WTC11 (cell line): ENCODE measurements at regions not wholly inside any gene's neighbourhood (a gene's known extent, or its start where the extent isn't known, plus 50 kb on each side); places are given as distances from the start of the nearest gene placed in this dataset.

Source experiments
- ATAC-seq: fragments of 200-7000 bp; cut with Tn5 transposase; 2 replicates; pipeline ENCODE4 v1.10.0; 2021; ENCODE audit warnings: mild to moderate bottlenecking, moderate library complexity
- CTCF ChIA-PET: fragments of 300-600 bp; sonication (Branson Sonifier 250); formaldehyde crosslinking; loops from one replicate; lab custom pipeline; 2021; ENCODE audit warnings: antibody characterized with exemption; lab: Charles Lee
- POLR2A ChIA-PET: fragments of 350-600 bp; sonication (Branson Sonifier 250); formaldehyde crosslinking; loops from one replicate; lab custom pipeline; 2021; ENCODE audit warnings: antibody characterized with exemption; lab: Charles Lee
- DNase-seq: peaks from one replicate; pipeline ENCODE4 v3.0.0; 2021; ENCODE audit warnings: low spot score
- H3K27ac Mint-ChIP-seq: 2 replicates; pipeline ENCODE4 v1.8.0; 2021; ENCODE audit warnings: mixed read lengths
- H3K27me3 Mint-ChIP-seq: 2 replicates; pipeline ENCODE4 v1.8.0; 2021; ENCODE audit warnings: low read depth, mild to moderate bottlenecking, moderate library complexity, mixed read lengths
- H3K36me3 Mint-ChIP-seq: 2 replicates; pipeline ENCODE4 v1.8.0; 2021; ENCODE audit warnings: mixed read lengths
- H3K4me1 Mint-ChIP-seq: 2 replicates; pipeline ENCODE4 v1.8.0; 2022; ENCODE audit warnings: mixed read lengths
- H3K4me3 Mint-ChIP-seq: 2 replicates; pipeline ENCODE4 v1.8.0; 2021; ENCODE audit warnings: mild to moderate bottlenecking, moderate library complexity, mixed read lengths
- H3K9me3 Mint-ChIP-seq: 2 replicates; pipeline ENCODE4 v1.8.0; 2021; ENCODE audit warnings: mixed read lengths
- ATF6 ChIP-seq: sonication (generic); formaldehyde crosslinking; IDR thresholded peaks from 2 replicates; pipeline ENCODE4 v1.8.1; 2023; ENCODE audit warnings: mild to moderate bottlenecking, missing genetic modification reagents
- CBFB ChIP-seq: sonication (generic); formaldehyde crosslinking; IDR thresholded peaks from 2 replicates; pipeline ENCODE4 v1.8.1; 2022; ENCODE audit warnings: mild to moderate bottlenecking, low read depth, missing genetic modification reagents
- CDX4 ChIP-seq: fragments of 250-450 bp; sonication (Bioruptor Pico); IDR thresholded peaks from 2 replicates; pipeline ENCODE4 v1.9.0; 2021; ENCODE audit warnings: moderate library complexity, mild to moderate bottlenecking, inconsistent platforms, borderline replicate concordance
- CREB1 ChIP-seq: sonication (generic); formaldehyde crosslinking; IDR thresholded peaks from 2 replicates; pipeline ENCODE4 v1.8.0; 2023; ENCODE audit warnings: mild to moderate bottlenecking, missing genetic modification reagents
- E2F1 ChIP-seq: sonication (generic); formaldehyde crosslinking; IDR thresholded peaks from 2 replicates; pipeline ENCODE4 v1.8.0; 2022; ENCODE audit warnings: mild to moderate bottlenecking, missing genetic modification reagents
- E2F5 ChIP-seq: sonication (generic); formaldehyde crosslinking; IDR thresholded peaks from 2 replicates; pipeline ENCODE4 v1.8.1; 2022; ENCODE audit warnings: mild to moderate bottlenecking, moderate library complexity, missing genetic modification reagents
- ERG ChIP-seq: fragments of 250-450 bp; sonication (Bioruptor Pico); IDR thresholded peaks from 2 replicates; pipeline ENCODE4 v1.8.0; 2021; ENCODE audit warnings: mild to moderate bottlenecking
- FOXK1 ChIP-seq: sonication (generic); formaldehyde crosslinking; IDR thresholded peaks from 2 replicates; pipeline ENCODE4 v1.8.0; 2022; ENCODE audit warnings: mild to moderate bottlenecking, moderate library complexity, missing genetic modification reagents
- FOXP1 ChIP-seq: sonication (generic); formaldehyde crosslinking; IDR thresholded peaks from 2 replicates; pipeline ENCODE4 v1.8.0; 2022; ENCODE audit warnings: missing genetic modification reagents, mild to moderate bottlenecking, moderate library complexity, borderline replicate concordance
- GRHL2 ChIP-seq: fragments of 250-450 bp; sonication (Bioruptor Pico); IDR thresholded peaks from 2 replicates; pipeline ENCODE4 v1.8.0; 2022; ENCODE audit warnings: mild to moderate bottlenecking, moderate library complexity; ENCODE audit not compliant: insufficient replicate concordance, severe bottlenecking
- HMGA2 ChIP-seq: fragments of 250-450 bp; sonication (Bioruptor Pico); IDR thresholded peaks from 2 replicates; pipeline ENCODE4 v1.4.0; 2021; ENCODE audit warnings: mild to moderate bottlenecking, moderate library complexity
- IRF1 ChIP-seq: sonication (generic); formaldehyde crosslinking; IDR thresholded peaks from 2 replicates; pipeline ENCODE4 v1.8.0; 2023; ENCODE audit warnings: missing genetic modification reagents
- IRF2 ChIP-seq: sonication (generic); formaldehyde crosslinking; IDR thresholded peaks from 2 replicates; pipeline ENCODE4 v1.8.0; 2022; ENCODE audit warnings: low read depth, missing genetic modification reagents, borderline replicate concordance
- JAZF1 ChIP-seq: fragments of 250-450 bp; sonication (Bioruptor Pico); IDR thresholded peaks from 2 replicates; pipeline ENCODE4 v1.9.0; 2021; ENCODE audit warnings: moderate library complexity, mild to moderate bottlenecking, inconsistent platforms
- MYBL2 ChIP-seq: sonication (generic); formaldehyde crosslinking; IDR thresholded peaks from 2 replicates; pipeline ENCODE4 v1.8.1; 2023; ENCODE audit warnings: mild to moderate bottlenecking, moderate library complexity, missing genetic modification reagents
- NFATC4 ChIP-seq: fragments of 250-450 bp; sonication (Bioruptor Pico); IDR thresholded peaks from 2 replicates; pipeline ENCODE4 v1.9.0; 2021; ENCODE audit warnings: mild to moderate bottlenecking
- SMAD4 ChIP-seq: sonication (generic); formaldehyde crosslinking; IDR thresholded peaks from 2 replicates; pipeline ENCODE4 v1.8.0; 2022; ENCODE audit warnings: mild to moderate bottlenecking, missing genetic modification reagents
- SP1 ChIP-seq: sonication (generic); formaldehyde crosslinking; conservative IDR thresholded peaks from 2 replicates; pipeline ENCODE4 v1.8.1; 2022; ENCODE audit warnings: missing genetic modification reagents
- TCF7 ChIP-seq: sonication (generic); formaldehyde crosslinking; IDR thresholded peaks from 2 replicates; pipeline ENCODE4 v1.8.0; 2022; ENCODE audit warnings: mild to moderate bottlenecking, low read depth, missing genetic modification reagents, moderate library complexity
- USF1 ChIP-seq: sonication (generic); formaldehyde crosslinking; IDR thresholded peaks from 2 replicates; pipeline ENCODE4 v1.8.0; 2022; ENCODE audit warnings: mild to moderate bottlenecking, missing genetic modification reagents
- ZBTB43 ChIP-seq: sonication (generic); formaldehyde crosslinking; IDR thresholded peaks from 2 replicates; pipeline ENCODE4 v1.8.1; 2023; ENCODE audit warnings: mild to moderate bottlenecking, missing genetic modification reagents
- ZMAT4 ChIP-seq: fragments of 250-450 bp; sonication (Bioruptor Pico); IDR thresholded peaks from 2 replicates; pipeline ENCODE4 v1.9.0; 2021; ENCODE audit warnings: mild to moderate bottlenecking
- ZNF416 ChIP-seq: fragments of 250-450 bp; sonication (Bioruptor Pico); IDR thresholded peaks from 2 replicates; pipeline ENCODE4 v1.9.0; 2021; ENCODE audit warnings: mild to moderate bottlenecking, inconsistent platforms
- ZSCAN18 ChIP-seq: fragments of 250-450 bp; sonication (Bioruptor Pico); IDR thresholded peaks from 2 replicates; pipeline ENCODE4 v2.1.2; 2022; ENCODE audit warnings: mild to moderate bottlenecking, moderate library complexity

- ATAC-seq: no peak
- TF ChIP-seq SMAD4 (CRISPR knock-in tag) (no peak), MYBL2 (CRISPR knock-in tag) (no peak), NFATC4 (CRISPR knock-in tag) (no peak), E2F5 (CRISPR knock-in tag) (no peak), ZBTB43 (no peak), ZSCAN18 (no peak), ERG (CRISPR knock-in tag) (no peak), GRHL2 (CRISPR knock-in tag) (no peak), FOXP1 (CRISPR knock-in tag) (no peak)
- DNase-seq: no peak
- Mint-ChIP-seq H3K27ac (no peak overlapping the region), H3K9me3 (no peaks in the 10 kb centered on the region), H3K36me3 (no peaks in the 10 kb centered on the region), H3K27me3 (no peaks in the 10 kb centered on the region), H3K4me3 (no peak overlapping the region), H3K4me1 (peaks cover 12% of the 10 kb centered on the region)
- ChIA-PET CTCF (no interaction called here), POLR2A (no interaction called here)
These were observed 302.9 kb upstream of the NXPH2 start for GRCh38 chr2:139083121-139083520.

- H3K27ac Mint-ChIP-seq: no peak overlapping the region
- CTCF ChIA-PET: no interaction called here
- peaks cover 17% of the 10 kb centered on the region for H3K4me1 Mint-ChIP-seq
- TF ChIP-seq CREB1 (CRISPR knock-in tag): no peak
- no peak for TF ChIP-seq IRF2 (CRISPR knock-in tag)
- no peak for TF ChIP-seq TCF7
- TF ChIP-seq E2F1 (CRISPR knock-in tag): no peak
- no peak for TF ChIP-seq ZNF416 (CRISPR knock-in tag)
- no peak for TF ChIP-seq MYBL2 (CRISPR knock-in tag)
- no peak for TF ChIP-seq ZBTB43
- no peak for TF ChIP-seq JAZF1 (CRISPR knock-in tag)
- no peak for TF ChIP-seq NFATC4 (CRISPR knock-in tag)
- TF ChIP-seq IRF1 (CRISPR knock-in tag): no peak
- no peak for TF ChIP-seq USF1 (CRISPR knock-in tag)
- no peak for TF ChIP-seq CDX4 (CRISPR knock-in tag)
- TF ChIP-seq HMGA2 (CRISPR knock-in tag): no peak
- no peak for TF ChIP-seq SP1 (CRISPR knock-in tag)
- no peak for TF ChIP-seq ATF6 (CRISPR knock-in tag)
- no peak for TF ChIP-seq CBFB
- TF ChIP-seq ZMAT4 (CRISPR knock-in tag): no peak
- no peak for TF ChIP-seq FOXK1 (CRISPR knock-in tag)
These were observed 300.1 kb upstream of the NXPH2 start for GRCh38 chr2:139080244-139080643.

More at GRCh38 chr2:139080244-139080643, 300.1 kb upstream of the NXPH2 start:
- H3K9me3 Mint-ChIP-seq: no peaks in the 10 kb centered on the region
- no peaks in the 10 kb centered on the region for H3K27me3 Mint-ChIP-seq
- DNase-seq: no peak
- no peak overlapping the region for H3K4me3 Mint-ChIP-seq
- no peaks in the 10 kb centered on the region for H3K36me3 Mint-ChIP-seq
- ATAC-seq: no peak
- POLR2A ChIA-PET: no interaction called here
